ENCODE measurements at regions not wholly inside any gene's neighbourhood (a gene's known extent, or its start where the extent isn't known, plus 50 kb on each side); places are given as distances from the start of the nearest gene placed in this dataset.

- TF ChIP-seq CTCF (IDR thresholded peaks at IDR 0.05) (no peak), POLR2A (IDR thresholded peaks at IDR 0.05) (no peak)
Measured at GRCh38 chr4:32172761-32173160, 1452.6 kb downstream of the PCDH7 start.

Data from right lobe of liver (tissue), 4 donors.